ENCODE measurements at regions not wholly inside any gene's neighbourhood (a gene's known extent, or its start where the extent isn't known, plus 50 kb on each side); places are given as distances from the start of the nearest gene placed in this dataset.

DNA sequence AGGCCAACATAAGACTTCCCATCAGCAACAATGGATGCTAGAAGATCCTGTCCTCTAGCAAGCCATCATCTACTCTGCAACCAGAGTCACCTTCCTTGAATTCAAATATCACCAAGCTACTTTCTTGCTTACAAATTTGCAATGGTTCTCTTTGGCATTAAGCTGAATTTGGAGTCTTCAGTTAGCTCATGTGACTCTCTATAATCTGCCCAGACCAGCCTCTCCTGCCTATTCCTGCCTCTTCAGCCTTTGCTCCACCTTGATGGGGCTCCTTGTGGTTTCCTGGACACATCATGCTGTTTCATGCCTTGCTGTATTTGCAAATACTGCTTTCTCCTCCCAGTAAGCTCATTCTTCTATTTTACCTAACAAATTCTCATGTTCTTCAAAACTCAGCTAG is 82.3 kb downstream of the RASSF10 start:
- Histone ChIP-seq H3K4me3 (ENCODE audit: low read depth in 1 of 5, low read length in 5 of 5) (no peak overlapping the region), H3K36me3 (ENCODE audit: control insufficient read depth in 5 of 5, insufficient read depth in 5 of 5, low read length in 5 of 5) (no peaks in the 10 kb centered on the region), H3K9me3 (ENCODE audit: control insufficient read depth in 5 of 5, low read length in 5 of 5) (peaks cover 0 to 4% (median 0%) of the 10 kb centered on the region in 5 donors), H3K4me1 (ENCODE audit: control insufficient read depth in 5 of 5, insufficient read depth in 5 of 5, low read length in 5 of 5) (no peaks in the 10 kb centered on the region), H3K27ac (ENCODE audit: low read depth, low read length) (no peak overlapping the region), H3K9ac (ENCODE audit: low read length in 5 of 5) (no peak overlapping the region), H3K27me3 (ENCODE audit: control insufficient read depth in 5 of 5, insufficient read depth in 4 of 5, low read length in 5 of 5) (no peaks in the 10 kb centered on the region)

DNA sequence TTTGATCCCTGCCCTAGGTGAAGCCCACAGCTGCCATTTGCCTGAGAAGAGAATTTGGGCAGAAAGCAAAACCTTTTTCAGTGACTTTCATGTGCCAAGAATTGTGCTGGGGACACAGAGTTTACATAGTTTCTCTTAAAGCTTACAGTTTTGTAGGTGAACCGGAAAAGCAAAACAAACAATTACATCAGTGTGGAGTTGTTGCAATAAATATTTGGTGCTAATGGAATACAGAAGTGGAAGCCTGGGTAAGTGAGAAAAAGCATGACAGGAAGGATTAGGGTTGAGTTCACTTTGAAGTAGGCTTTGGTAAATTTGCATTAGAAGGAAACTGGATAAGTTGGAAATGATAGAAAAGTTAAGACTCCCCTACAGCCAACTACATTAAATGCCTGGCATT is 82.7 kb downstream of the RASSF10 start:
- no peaks in the 10 kb centered on the region for H3K27me3 ChIP-seq (ENCODE audit: control insufficient read depth in 5 of 5, insufficient read depth in 4 of 5, low read length in 5 of 5)
- no peak overlapping the region for H3K27ac ChIP-seq (ENCODE audit: low read depth, low read length)
- no peaks in the 10 kb centered on the region for H3K4me1 ChIP-seq (ENCODE audit: control insufficient read depth in 5 of 5, insufficient read depth in 5 of 5, low read length in 5 of 5)
- peaks cover 0 to 4% (median 0%) of the 10 kb centered on the region in 5 donors for H3K9me3 ChIP-seq (ENCODE audit: control insufficient read depth in 5 of 5, low read length in 5 of 5)
- no peak overlapping the region for H3K9ac ChIP-seq (ENCODE audit: low read length in 5 of 5)
- no peak overlapping the region for H3K4me3 ChIP-seq (ENCODE audit: low read depth in 1 of 5, low read length in 5 of 5)
- no peaks in the 10 kb centered on the region for H3K36me3 ChIP-seq (ENCODE audit: control insufficient read depth in 5 of 5, insufficient read depth in 5 of 5, low read length in 5 of 5)

DNA sequence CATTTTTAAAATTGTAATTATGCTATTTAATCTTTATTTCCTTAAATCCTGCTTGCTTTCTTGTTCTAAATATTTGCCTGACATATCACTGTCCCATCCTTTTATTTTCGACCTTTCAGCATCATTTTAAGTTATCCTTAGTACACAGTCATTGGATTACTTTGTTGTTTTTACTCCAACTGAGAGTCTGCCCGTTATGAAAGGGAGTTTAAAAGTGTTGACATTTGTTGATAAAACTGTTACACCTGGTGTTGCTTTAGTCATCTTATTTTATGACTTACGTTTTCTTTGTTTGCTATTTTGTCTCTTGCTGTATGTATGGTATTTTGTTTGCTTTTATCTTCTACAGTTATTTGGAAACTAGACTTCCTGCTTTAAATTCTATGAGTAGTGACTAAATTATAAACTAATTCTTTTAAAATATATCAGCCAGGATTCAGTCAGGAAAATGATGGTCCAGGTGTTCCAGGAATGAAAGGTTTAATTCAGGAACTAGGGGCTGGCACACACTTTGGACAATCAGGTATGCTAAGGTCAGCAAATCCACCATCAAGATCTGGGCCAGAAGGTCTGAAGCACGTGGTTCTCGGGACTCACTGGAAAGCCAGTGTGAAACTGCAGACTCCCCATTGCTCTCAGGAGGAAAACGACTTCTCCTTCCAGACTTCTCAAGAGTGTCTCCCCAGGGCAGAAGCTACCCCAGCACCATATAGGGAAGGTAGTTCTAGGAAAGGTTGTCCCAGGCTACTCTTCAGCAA is 86.0 kb downstream of the RASSF10 start:
- no peak overlapping the region for H3K4me3 ChIP-seq (ENCODE audit: low read depth in 1 of 5, low read length in 5 of 5)
- no peak overlapping the region for H3K9ac ChIP-seq (ENCODE audit: low read length in 5 of 5)
- H3K27me3 ChIP-seq (ENCODE audit: control insufficient read depth in 5 of 5, insufficient read depth in 4 of 5, low read length in 5 of 5): no peaks in the 10 kb centered on the region
- peaks cover 0 to 4% (median 0%) of the 10 kb centered on the region in 5 donors for H3K9me3 ChIP-seq (ENCODE audit: control insufficient read depth in 5 of 5, low read length in 5 of 5)
- H3K27ac ChIP-seq (ENCODE audit: low read depth, low read length): no peak overlapping the region
- H3K36me3 ChIP-seq (ENCODE audit: control insufficient read depth in 5 of 5, insufficient read depth in 5 of 5, low read length in 5 of 5): no peaks in the 10 kb centered on the region
- H3K4me1 ChIP-seq (ENCODE audit: control insufficient read depth in 5 of 5, insufficient read depth in 5 of 5, low read length in 5 of 5): no peaks in the 10 kb centered on the region

- Histone ChIP-seq H3K9ac (ENCODE audit: low read length in 5 of 5) (no peak overlapping the region), H3K27me3 (ENCODE audit: control insufficient read depth in 5 of 5, insufficient read depth in 4 of 5, low read length in 5 of 5) (peaks cover 0 to 2% (median 0%) of the 10 kb centered on the region in 5 donors), H3K4me3 (ENCODE audit: low read depth in 1 of 5, low read length in 5 of 5) (no peak overlapping the region), H3K9me3 (ENCODE audit: control insufficient read depth in 5 of 5, low read length in 5 of 5) (peaks cover 0 to 4% (median 0%) of the 10 kb centered on the region in 5 donors), H3K36me3 (ENCODE audit: control insufficient read depth in 5 of 5, insufficient read depth in 5 of 5, low read length in 5 of 5) (no peaks in the 10 kb centered on the region), H3K4me1 (ENCODE audit: control insufficient read depth in 5 of 5, insufficient read depth in 5 of 5, low read length in 5 of 5) (no peaks in the 10 kb centered on the region), H3K27ac (ENCODE audit: low read depth, low read length) (no peak overlapping the region)
Observed at GRCh38 chr11:13098063-13098462, 88.9 kb downstream of the RASSF10 start.

- Histone ChIP-seq H3K27ac (ENCODE audit: low read depth, low read length) (no peak overlapping the region), H3K9me3 (ENCODE audit: control insufficient read depth in 5 of 5, low read length in 5 of 5) (no peaks in the 10 kb centered on the region), H3K9ac (ENCODE audit: low read length in 5 of 5) (no peak overlapping the region), H3K27me3 (ENCODE audit: control insufficient read depth in 5 of 5, insufficient read depth in 4 of 5, low read length in 5 of 5) (peaks cover 0 to 2% (median 0%) of the 10 kb centered on the region in 5 donors), H3K4me3 (ENCODE audit: low read depth in 1 of 5, low read length in 5 of 5) (no peak overlapping the region), H3K4me1 (ENCODE audit: control insufficient read depth in 5 of 5, insufficient read depth in 5 of 5, low read length in 5 of 5) (no peaks in the 10 kb centered on the region), H3K36me3 (ENCODE audit: control insufficient read depth in 5 of 5, insufficient read depth in 5 of 5, low read length in 5 of 5) (no peaks in the 10 kb centered on the region)
Observed at GRCh38 chr11:13098616-13099289, 89.6 kb downstream of the RASSF10 start.

DNA sequence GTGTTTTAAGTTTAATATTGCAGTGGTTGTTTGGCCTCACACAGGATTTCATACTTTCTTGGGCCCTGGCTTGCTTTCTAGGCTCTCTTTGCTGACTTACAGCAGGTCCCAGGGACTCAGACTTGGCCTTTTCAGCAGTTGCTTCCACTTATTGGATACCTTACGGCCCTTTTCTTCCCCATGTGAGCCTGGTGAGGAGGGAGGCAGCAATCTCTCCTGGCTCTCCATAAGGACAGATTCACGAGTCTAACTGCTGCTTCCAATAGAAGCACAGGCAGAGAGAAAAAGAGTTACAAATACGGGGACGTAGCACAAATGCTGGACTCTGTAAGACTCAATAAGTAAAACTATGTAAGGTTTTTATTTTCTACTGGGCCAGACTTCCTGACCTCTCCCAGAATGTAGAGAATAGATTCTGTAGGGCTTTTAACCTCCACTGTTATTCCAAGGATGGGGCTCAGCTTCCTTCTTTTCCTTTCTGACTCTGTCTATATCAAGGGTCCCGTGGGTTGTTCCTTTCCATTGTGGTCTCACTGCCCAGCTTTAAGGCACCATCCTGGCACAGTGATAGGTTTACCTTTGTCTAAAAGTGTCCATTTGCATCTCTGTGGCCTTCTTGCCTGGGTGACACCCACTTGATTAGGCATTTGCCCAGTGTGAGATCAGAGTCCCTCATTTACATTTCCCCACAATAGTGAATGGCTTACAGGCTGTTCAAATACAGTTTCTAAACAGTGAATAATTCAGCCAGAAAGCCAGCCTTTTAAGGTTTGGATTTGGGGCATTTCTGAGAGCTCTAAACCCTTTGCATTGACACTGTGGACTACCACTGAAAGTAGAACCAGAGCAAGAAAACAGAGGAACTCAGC is 92.8 kb downstream of the RASSF10 start:
- H3K36me3 ChIP-seq (ENCODE audit: control insufficient read depth in 5 of 5, insufficient read depth in 5 of 5, low read length in 5 of 5): no peaks in the 10 kb centered on the region
- H3K4me3 ChIP-seq (ENCODE audit: low read depth in 1 of 5, low read length in 5 of 5): no peak overlapping the region
- H3K9me3 ChIP-seq (ENCODE audit: control insufficient read depth in 5 of 5, low read length in 5 of 5): no peaks in the 10 kb centered on the region
- no peak overlapping the region for H3K9ac ChIP-seq (ENCODE audit: low read length in 5 of 5)
- peaks cover 0 to 2% (median 0%) of the 10 kb centered on the region in 5 donors for H3K27me3 ChIP-seq (ENCODE audit: control insufficient read depth in 5 of 5, insufficient read depth in 4 of 5, low read length in 5 of 5)
- H3K4me1 ChIP-seq (ENCODE audit: control insufficient read depth in 5 of 5, insufficient read depth in 5 of 5, low read length in 5 of 5): peaks cover 0 to 26% (median 0%) of the 10 kb centered on the region in 5 donors
- H3K27ac ChIP-seq (ENCODE audit: low read depth, low read length): no peak overlapping the region

GRCh38 chr11:13102513-13102840 is 93.4 kb downstream of the RASSF10 start:
- peaks cover 0 to 26% (median 0%) of the 10 kb centered on the region in 5 donors for H3K4me1 ChIP-seq (ENCODE audit: control insufficient read depth in 5 of 5, insufficient read depth in 5 of 5, low read length in 5 of 5)
- H3K9ac ChIP-seq (ENCODE audit: low read length in 5 of 5): no peak overlapping the region
- H3K27ac ChIP-seq (ENCODE audit: low read depth, low read length): no peak overlapping the region
- no peaks in the 10 kb centered on the region for H3K36me3 ChIP-seq (ENCODE audit: control insufficient read depth in 5 of 5, insufficient read depth in 5 of 5, low read length in 5 of 5)
- peaks cover 0 to 2% (median 0%) of the 10 kb centered on the region in 5 donors for H3K27me3 ChIP-seq (ENCODE audit: control insufficient read depth in 5 of 5, insufficient read depth in 4 of 5, low read length in 5 of 5)
- H3K4me3 ChIP-seq (ENCODE audit: low read depth in 1 of 5, low read length in 5 of 5): no peak overlapping the region
- no peaks in the 10 kb centered on the region for H3K9me3 ChIP-seq (ENCODE audit: control insufficient read depth in 5 of 5, low read length in 5 of 5)

DNA sequence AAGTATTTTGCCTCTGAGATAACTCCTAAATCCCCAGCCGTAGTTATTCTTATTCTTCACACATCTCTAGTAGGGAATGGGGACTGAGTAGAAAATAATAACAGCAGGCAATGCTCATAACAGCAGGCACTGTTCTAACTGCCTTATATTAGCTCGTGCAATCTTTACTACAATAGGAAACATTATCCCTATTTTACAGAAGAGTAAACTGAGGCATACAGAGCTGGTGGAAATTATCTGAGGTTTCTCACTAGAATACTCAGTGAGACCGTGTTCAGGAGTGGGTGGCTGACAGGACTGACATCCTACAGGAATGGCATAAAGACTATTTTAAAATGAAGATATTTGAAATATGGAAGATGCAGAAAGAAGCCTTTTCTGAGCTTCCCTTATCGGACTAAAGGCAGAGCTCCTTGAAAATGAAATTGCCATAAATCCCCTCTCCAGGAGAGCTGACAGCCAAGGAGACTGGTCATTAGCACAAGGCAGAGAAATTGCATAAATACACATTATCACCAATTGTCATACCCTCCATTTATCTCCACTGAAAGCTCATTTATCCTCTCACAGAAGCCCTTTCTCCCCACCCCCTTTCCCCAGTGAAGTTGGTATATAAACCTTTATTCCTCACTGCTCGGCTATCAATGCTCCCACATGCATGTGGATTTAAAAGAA is 93.9 kb downstream of the RASSF10 start:
- H3K4me3 ChIP-seq (ENCODE audit: low read depth in 1 of 5, low read length in 5 of 5): no peak overlapping the region
- no peaks in the 10 kb centered on the region for H3K36me3 ChIP-seq (ENCODE audit: control insufficient read depth in 5 of 5, insufficient read depth in 5 of 5, low read length in 5 of 5)
- peaks cover 0 to 2% (median 0%) of the 10 kb centered on the region in 5 donors for H3K27me3 ChIP-seq (ENCODE audit: control insufficient read depth in 5 of 5, insufficient read depth in 4 of 5, low read length in 5 of 5)
- no peak overlapping the region for H3K27ac ChIP-seq (ENCODE audit: low read depth, low read length)
- H3K9me3 ChIP-seq (ENCODE audit: control insufficient read depth in 5 of 5, low read length in 5 of 5): no peaks in the 10 kb centered on the region
- H3K9ac ChIP-seq (ENCODE audit: low read length in 5 of 5): no peak overlapping the region
- peaks cover 0 to 26% (median 0%) of the 10 kb centered on the region in 5 donors for H3K4me1 ChIP-seq (ENCODE audit: control insufficient read depth in 5 of 5, insufficient read depth in 5 of 5, low read length in 5 of 5)

DNA sequence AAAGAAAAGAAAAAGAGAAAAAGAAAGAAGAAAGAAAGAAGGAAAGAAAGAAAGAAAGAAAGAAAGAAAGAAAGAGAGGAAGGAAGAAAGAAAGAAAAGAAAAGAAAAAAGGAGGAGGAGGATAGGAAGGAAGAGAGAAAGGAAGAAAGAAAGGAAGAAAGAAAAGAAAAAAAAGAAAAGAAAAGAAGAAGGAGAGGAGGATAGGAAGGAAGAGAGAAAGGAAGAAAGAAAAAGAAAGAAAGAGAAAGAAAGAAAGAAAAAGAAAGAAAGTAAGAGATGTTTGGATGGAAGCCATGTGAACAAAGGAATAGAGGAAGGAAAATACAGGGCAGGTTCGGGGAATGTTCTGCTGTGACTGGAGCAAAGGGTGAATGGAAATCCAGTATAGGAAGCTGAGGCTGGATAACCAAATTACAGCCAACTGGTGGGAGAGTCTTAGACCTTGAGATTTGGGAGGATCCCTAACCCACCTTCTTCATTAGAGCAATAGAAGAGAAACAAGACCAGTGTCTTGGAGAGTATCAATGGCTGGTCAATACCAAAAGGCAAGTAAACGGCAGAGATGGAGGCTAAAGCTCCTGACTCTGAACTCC is 94.9 kb downstream of the RASSF10 start:
- no peaks in the 10 kb centered on the region for H3K36me3 ChIP-seq (ENCODE audit: control insufficient read depth in 5 of 5, insufficient read depth in 5 of 5, low read length in 5 of 5)
- peak overlapping the region; percentile 32 for H3K27ac ChIP-seq (ENCODE audit: low read depth, low read length)
- H3K9me3 ChIP-seq (ENCODE audit: control insufficient read depth in 5 of 5, low read length in 5 of 5): peaks cover 0 to 2% (median 0%) of the 10 kb centered on the region in 5 donors
- peaks cover 0 to 2% (median 0%) of the 10 kb centered on the region in 5 donors for H3K27me3 ChIP-seq (ENCODE audit: control insufficient read depth in 5 of 5, insufficient read depth in 4 of 5, low read length in 5 of 5)
- peak overlapping the region in 1 of 5 donors; percentile 28 for H3K4me3 ChIP-seq (ENCODE audit: low read depth in 1 of 5, low read length in 5 of 5)
- peaks cover 0 to 26% (median 0%) of the 10 kb centered on the region in 5 donors for H3K4me1 ChIP-seq (ENCODE audit: control insufficient read depth in 5 of 5, insufficient read depth in 5 of 5, low read length in 5 of 5)
- no peak overlapping the region for H3K9ac ChIP-seq (ENCODE audit: low read length in 5 of 5)

Measured in subcutaneous abdominal adipose tissue (tissue), 5 donors.